Lung (tissue), 11 donors: ENCODE measurements at regions not wholly inside any gene's neighbourhood (a gene's known extent, or its start where the extent isn't known, plus 50 kb on each side); places are given as distances from the start of the nearest gene placed in this dataset.

Experiments
- ATAC-seq: fragments of 200-7000 bp; cut with Tn5 transposase; one replicate; pipeline ENCODE4 v1.9.1; 2020; ENCODE audit warnings: moderate number of reproducible peaks; ENCODE audit not compliant: insufficient read depth, low FRiP score
- DNase-seq, 3 donors: peaks; one replicate each; pipeline ENCODE4 v3.0.0-alpha.2; 2013 to 2017
- H3K27ac ChIP-seq, 2 donors: one replicate each; pipeline ENCODE4 v1.5.1; 2013; ENCODE audit warnings: mild to moderate bottlenecking in 2 of 2, moderate library complexity in 2 of 2, control low read depth in 1 of 2, inconsistent platforms in 1 of 2, low read depth in 1 of 2, low read length in 1 of 2
- H3K27me3 ChIP-seq, 3 donors: one replicate each; pipeline ENCODE4 v1.5.1; 2013; ENCODE audit warnings: low read length in 2 of 3; ENCODE audit not compliant: control insufficient read depth in 3 of 3, insufficient read depth in 3 of 3
- H3K36me3 ChIP-seq, 4 donors: one replicate each; pipeline ENCODE4 v1.5.1; 2013; ENCODE audit warnings: low read length in 4 of 4, mild to moderate bottlenecking in 1 of 4, moderate library complexity in 1 of 4; ENCODE audit not compliant: control insufficient read depth in 4 of 4, insufficient read depth in 4 of 4
- H3K4me1 ChIP-seq, 5 donors: one replicate each; pipeline ENCODE4 v1.5.1; 2013; ENCODE audit warnings: low read length in 5 of 5, mild to moderate bottlenecking in 2 of 5, moderate library complexity in 1 of 5; ENCODE audit not compliant: control insufficient read depth in 5 of 5, insufficient read depth in 5 of 5
- H3K4me3 ChIP-seq: one replicate; pipeline ENCODE4 v1.5.1; 2013; ENCODE audit warnings: mild to moderate bottlenecking, control low read depth, moderate library complexity
- H3K9ac ChIP-seq, 2 donors: one replicate each; pipeline ENCODE4 v1.5.1; 2013; ENCODE audit warnings: low read length in 2 of 2, control low read depth in 1 of 2; ENCODE audit not compliant: insufficient read depth in 1 of 2
- H3K9me3 ChIP-seq, 4 donors: one replicate each; pipeline ENCODE4 v1.5.1; 2013; ENCODE audit warnings: low read length in 3 of 4, mild to moderate bottlenecking in 1 of 4, moderate library complexity in 1 of 4; ENCODE audit not compliant: control insufficient read depth in 4 of 4, insufficient read depth in 3 of 4
- WGBS, 2 donors: extraction: QIAGEN DNeasy Blood & Tissue Kit; methylation state at CpG; one replicate each; pipeline ENCODE4 v1.1.7; 2013; 5-methylcytosine and 5-hydroxymethylcytosine counted together
- TF ChIP-seq, protein P1 (sequence below): IDR thresholded peaks from 2 replicates; pipeline ENCODE4 v1.5.1; 2012; ENCODE audit warnings: mild to moderate bottlenecking; ENCODE audit errors: control extremely low read depth, extremely low read depth
- donor health status: control.
- donor health status: control.
- donor health status: Bipolar disorder and iron deficiency.
- donor health status: healthy.
- donor health status: DM: yes; HTN: yes; CAD: no.

DNA sequence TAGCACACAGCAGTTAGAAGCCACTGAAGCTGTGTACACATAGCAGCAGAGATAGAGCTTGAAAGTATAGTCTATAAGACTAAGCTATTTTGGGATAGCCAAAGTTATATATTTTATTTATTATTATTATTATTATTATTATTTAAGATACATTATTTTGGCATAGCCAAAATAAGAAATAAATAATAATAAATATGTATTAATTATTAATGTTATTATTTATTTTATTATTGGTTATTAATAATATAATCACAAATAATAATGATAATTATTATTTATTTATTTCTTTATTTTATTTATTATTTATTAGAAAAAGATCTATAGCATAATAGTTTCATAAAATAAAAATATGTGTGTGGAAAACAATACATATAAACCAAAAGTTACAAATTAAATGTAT, 107.2 kb upstream of the FOXK1 start:
- H3K27ac ChIP-seq, result no peak overlapping the region
- TF ChIP-seq, protein P1, sequence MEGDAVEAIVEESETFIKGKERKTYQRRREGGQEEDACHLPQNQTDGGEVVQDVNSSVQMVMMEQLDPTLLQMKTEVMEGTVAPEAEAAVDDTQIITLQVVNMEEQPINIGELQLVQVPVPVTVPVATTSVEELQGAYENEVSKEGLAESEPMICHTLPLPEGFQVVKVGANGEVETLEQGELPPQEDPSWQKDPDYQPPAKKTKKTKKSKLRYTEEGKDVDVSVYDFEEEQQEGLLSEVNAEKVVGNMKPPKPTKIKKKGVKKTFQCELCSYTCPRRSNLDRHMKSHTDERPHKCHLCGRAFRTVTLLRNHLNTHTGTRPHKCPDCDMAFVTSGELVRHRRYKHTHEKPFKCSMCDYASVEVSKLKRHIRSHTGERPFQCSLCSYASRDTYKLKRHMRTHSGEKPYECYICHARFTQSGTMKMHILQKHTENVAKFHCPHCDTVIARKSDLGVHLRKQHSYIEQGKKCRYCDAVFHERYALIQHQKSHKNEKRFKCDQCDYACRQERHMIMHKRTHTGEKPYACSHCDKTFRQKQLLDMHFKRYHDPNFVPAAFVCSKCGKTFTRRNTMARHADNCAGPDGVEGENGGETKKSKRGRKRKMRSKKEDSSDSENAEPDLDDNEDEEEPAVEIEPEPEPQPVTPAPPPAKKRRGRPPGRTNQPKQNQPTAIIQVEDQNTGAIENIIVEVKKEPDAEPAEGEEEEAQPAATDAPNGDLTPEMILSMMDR, result no peak
- H3K9me3 ChIP-seq, result peaks cover 0 to 3% (median under 1%) of the 10 kb centered on the region in 4 donors
- H3K4me3 ChIP-seq, result no peak overlapping the region
- H3K9ac ChIP-seq, result no peak overlapping the region
- DNase-seq (no peak), ATAC-seq (no peak)
- H3K27me3 ChIP-seq, result no peaks in the 10 kb centered on the region
- H3K4me1 ChIP-seq, result no peaks in the 10 kb centered on the region
- H3K36me3 ChIP-seq, result no peaks in the 10 kb centered on the region

DNA sequence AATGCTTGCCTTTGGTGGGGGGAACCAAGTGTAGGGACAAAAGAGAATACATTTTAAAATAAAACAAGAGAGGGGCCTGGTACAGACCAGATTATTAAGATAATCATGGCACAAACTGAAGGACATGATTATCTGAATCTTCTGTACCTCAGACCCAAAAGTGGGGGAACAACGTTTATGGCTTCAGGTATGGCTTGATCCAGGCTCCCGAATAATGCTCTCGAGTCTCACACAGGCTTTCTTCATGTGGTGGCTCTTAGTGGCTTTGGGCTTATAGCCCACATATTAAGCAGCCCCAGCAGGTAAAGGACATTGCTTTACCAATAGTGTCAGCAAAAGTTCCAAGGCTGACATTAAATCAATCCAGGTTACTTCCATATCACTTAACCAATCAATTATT, 106.8 kb upstream of the FOXK1 start:
- H3K27ac ChIP-seq, result no peak overlapping the region
- no peak for DNase-seq
- no peaks in the 10 kb centered on the region for H3K27me3 ChIP-seq
- H3K36me3 ChIP-seq, result no peaks in the 10 kb centered on the region
- peaks cover 0 to 3% (median under 1%) of the 10 kb centered on the region in 4 donors for H3K9me3 ChIP-seq
- H3K4me3 ChIP-seq, result no peak overlapping the region
- TF ChIP-seq, protein P1, result no peak
- ATAC-seq, result no peak
- 95 to 97% methylated on average over 3 of the region's 3 CpGs for whole genome bisulfite sequencing, 2 donors
- no peaks in the 10 kb centered on the region for H3K4me1 ChIP-seq
- no peak overlapping the region for H3K9ac ChIP-seq

DNA sequence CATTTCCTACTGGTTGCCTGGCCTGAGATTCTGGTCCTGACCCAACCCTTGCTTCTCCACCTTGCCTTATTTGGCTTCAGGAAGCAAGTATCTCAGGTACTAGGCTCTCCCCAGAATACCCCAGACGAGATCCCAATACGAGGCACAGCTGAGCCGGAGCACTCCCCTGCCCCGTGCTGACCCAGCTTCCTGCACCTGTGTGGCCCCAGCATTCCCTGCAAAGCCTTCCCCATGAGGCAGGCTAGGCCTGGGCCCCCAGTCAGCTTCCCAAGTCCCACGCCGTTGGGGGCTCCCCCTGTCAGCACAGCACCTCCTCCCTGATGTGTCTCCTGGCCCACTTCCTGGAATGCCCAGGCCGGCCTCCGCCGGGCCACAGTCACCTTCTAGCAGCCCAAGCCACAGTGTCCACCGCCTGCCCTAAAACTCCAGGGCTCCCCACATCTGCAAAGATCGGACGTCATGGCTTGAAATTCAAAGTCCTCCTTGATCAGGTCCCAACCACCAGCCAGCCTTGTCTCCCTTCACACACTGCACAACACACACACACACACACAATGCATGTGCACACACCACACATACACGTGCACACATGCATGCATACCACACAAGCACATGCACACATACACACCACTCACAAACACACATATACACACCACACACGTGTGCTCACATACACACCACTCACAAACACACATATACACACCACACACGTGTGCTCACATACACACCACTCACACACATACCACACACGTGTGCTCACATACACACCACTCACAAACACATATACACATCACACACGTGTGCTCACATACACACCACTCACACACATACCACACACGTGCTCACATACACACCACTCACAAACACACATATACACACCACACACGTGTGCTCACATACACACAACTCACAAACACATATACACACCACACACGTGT, 78.9 kb upstream of the FOXK1 start:
- Histone ChIP-seq H3K27ac (no peak overlapping the region), H3K4me3 (no peak overlapping the region), H3K36me3 (no peaks in the 10 kb centered on the region), H3K9me3 (peaks cover 0 to 3% (median 1%) of the 10 kb centered on the region in 4 donors), H3K4me1 (no peaks in the 10 kb centered on the region), H3K27me3 (peaks cover 0 to 3% (median 0%) of the 10 kb centered on the region in 3 donors), H3K9ac (no peak overlapping the region)
- 81 to 87% methylated on average over 20 of the region's 20 CpGs for WGBS, 2 donors
- ATAC-seq (no peak), DNase-seq (no peak)
- TF ChIP-seq, protein P1, result no peak
